ENCODE measurements at regions not wholly inside any gene's neighbourhood (a gene's known extent, or its start where the extent isn't known, plus 50 kb on each side); places are given as distances from the start of the nearest gene placed in this dataset.

- ChIA-PET POLR2A (no interaction called here), CTCF (interaction anchor here (0.8 kb wide), 1 partner anchor 11 kb away, joined by 3 read pairs; no protein-coding TSS in a partner anchor)
- Histone ChIP-seq H4K20me1 (ENCODE audit: insufficient read depth) (no peaks in the 10 kb centered on the region), H3K27me3 (ENCODE audit: insufficient read depth) (no peaks in the 10 kb centered on the region), H3K4me2 (no peak overlapping the region), H3K36me3 (replicated peaks in 1 of 2; ENCODE audit: control insufficient read depth in 1 of 2, insufficient read depth in 2 of 2, low read length in 1 of 2) (no peaks in the 10 kb centered on the region), H3K27ac (ENCODE audit: low read depth in 2 of 2, low read length in 1 of 2) (no peak overlapping the region), H3K4me3 (ENCODE audit: low read depth in 2 of 2, low read length in 1 of 2) (no peak overlapping the region), H3F3A (replicated peaks; ENCODE audit: insufficient read depth) (no peaks in the 10 kb centered on the region), H3K9me3 (no peaks in the 10 kb centered on the region), H3K9me2 (no peaks in the 10 kb centered on the region), H3K4me1 (ENCODE audit: control insufficient read depth in 1 of 2, insufficient read depth in 2 of 2, low read depth in 1 of 2, low read length in 1 of 2) (no peaks in the 10 kb centered on the region), H3K79me2 (ENCODE audit: insufficient read depth) (no peaks in the 10 kb centered on the region), H3K9ac (no peak overlapping the region), H2AFZ (ENCODE audit: low read depth) (no peak overlapping the region)
- TF ChIP-seq REST (IDR thresholded peaks at IDR 0.05; ENCODE audit: low read depth, low read length): no peak
- TF ChIP-seq GABPA (IDR thresholded peaks at IDR 0.05; ENCODE audit: low read depth): no peak
- TF ChIP-seq FOSL2 (IDR thresholded peaks at IDR 0.05; ENCODE audit: borderline replicate concordance, low read depth): no peak
- no peak for TF ChIP-seq USF1 (IDR thresholded peaks at IDR 0.05; ENCODE audit: borderline replicate concordance, low read depth)
- TF ChIP-seq EZH2phosphoT487 (IDR thresholded peaks at IDR 0.05; ENCODE audit: borderline replicate concordance, low read depth): no peak
- TF ChIP-seq ELF1 (IDR thresholded peaks at IDR 0.05): no peak
- TF ChIP-seq NRF1 (IDR thresholded peaks at IDR 0.05; ENCODE audit: low read depth, low read length): no peak
- TF ChIP-seq CTCF (IDR thresholded peaks at IDR 0.05): no peak
- no peak for TF ChIP-seq NFIC (IDR thresholded peaks at IDR 0.05; ENCODE audit: borderline replicate concordance)
- no peak for TF ChIP-seq MEF2A (IDR thresholded peaks at IDR 0.05; ENCODE audit: borderline replicate concordance, low read depth)
- WGBS (ENCODE audit: low lambda C conversion rate): 70% methylated on average over 5 of the region's 5 CpGs
- DNase-seq: no peak
Observed at GRCh38 chr3:156033428-156033827, 87.0 kb upstream of the KCNAB1 start.

GRCh38 chr3:156035158-156035557, 85.2 kb upstream of the KCNAB1 start:
- Histone ChIP-seq H3K36me3 (replicated peaks in 1 of 2; ENCODE audit: control insufficient read depth in 1 of 2, insufficient read depth in 2 of 2, low read length in 1 of 2) (no peaks in the 10 kb centered on the region), H4K20me1 (ENCODE audit: insufficient read depth) (no peaks in the 10 kb centered on the region), H3K9me2 (no peaks in the 10 kb centered on the region), H3K79me2 (ENCODE audit: insufficient read depth) (no peaks in the 10 kb centered on the region), H3K9ac (no peak overlapping the region), H3K4me1 (ENCODE audit: control insufficient read depth in 1 of 2, insufficient read depth in 2 of 2, low read depth in 1 of 2, low read length in 1 of 2) (no peaks in the 10 kb centered on the region), H3K27ac (ENCODE audit: low read depth in 2 of 2, low read length in 1 of 2) (no peak overlapping the region), H3K4me2 (no peak overlapping the region), H3K4me3 (ENCODE audit: low read depth in 2 of 2, low read length in 1 of 2) (no peak overlapping the region), H3F3A (replicated peaks; ENCODE audit: insufficient read depth) (no peaks in the 10 kb centered on the region), H3K9me3 (no peaks in the 10 kb centered on the region), H3K27me3 (ENCODE audit: insufficient read depth) (no peaks in the 10 kb centered on the region), H2AFZ (ENCODE audit: low read depth) (no peak overlapping the region)
- POLR2A ChIA-PET: no interaction called here
- 16% methylated on average over 1 of the region's 1 CpG for WGBS (ENCODE audit: low lambda C conversion rate)
- DNase-seq: no peak
- no peak for TF ChIP-seq FOSL2 (IDR thresholded peaks at IDR 0.05; ENCODE audit: borderline replicate concordance, low read depth)
- TF ChIP-seq MEF2A (IDR thresholded peaks at IDR 0.05; ENCODE audit: borderline replicate concordance, low read depth): no peak
- CTCF ChIA-PET: no interaction called here

All from SK-N-SH (cell line).